GM12878 (cell line): ENCODE measurements at regions not wholly inside any gene's neighbourhood (a gene's known extent, or its start where the extent isn't known, plus 50 kb on each side); places are given as distances from the start of the nearest gene placed in this dataset.

Experiments
- CEBPB ChIP-seq, 2 experiments: fragments of 150-350 bp in 1 of 2; IDR thresholded peaks; 2 replicates each; pipeline ENCODE4 v1.6.1; 2012 to 2014; ENCODE audit warnings: low read depth in 2 of 2, low read length in 2 of 2, borderline replicate concordance in 1 of 2, inconsistent platforms in 1 of 2
- CREB1 ChIP-seq: IDR thresholded peaks from 2 replicates; pipeline ENCODE4 v1.6.1; 2012; ENCODE audit warnings: low read depth, mild to moderate bottlenecking, inconsistent platforms
- CTCF ChIP-seq, 3 experiments: IDR thresholded peaks in 2 of 3; conservative IDR thresholded peaks in 1 of 3; 2 replicates each; pipeline ENCODE4 v1.5.1; 2011; ENCODE audit warnings: low read depth in 3 of 3, low read length in 3 of 3, mild to moderate bottlenecking in 3 of 3, control low read depth in 2 of 3, moderate library complexity in 2 of 3, inconsistent platforms in 1 of 3, mixed read lengths in 1 of 3; ENCODE audit not compliant: control insufficient read depth in 2 of 3, insufficient read depth in 1 of 3; ENCODE audit errors: extremely low read depth in 1 of 3
- ESRRA ChIP-seq: IDR thresholded peaks from 2 replicates; pipeline ENCODE4 v1.6.1; 2012; ENCODE audit warnings: mild to moderate bottlenecking, low read length, improper control_type of control experiment
- ETV6 ChIP-seq, 2 experiments: fragments of 450-650 bp in 1 of 2; IDR thresholded peaks in 1 of 2; conservative IDR thresholded peaks in 1 of 2; 2 replicates each; pipeline ENCODE4 v1.6.1; 2014; ENCODE audit warnings: antibody characterized with exemption in 1 of 2, borderline replicate concordance in 1 of 2, low read depth in 1 of 2, mild to moderate bottlenecking in 1 of 2, moderate library complexity in 1 of 2
- EZH2 ChIP-seq: IDR thresholded peaks from 2 replicates; pipeline ENCODE4 v1.6.1; 2012; ENCODE audit warnings: low read depth, mild to moderate bottlenecking, control low read depth, inconsistent platforms, low read length, borderline replicate concordance; ENCODE audit not compliant: control insufficient read depth
- HCFC1 ChIP-seq: fragments of 150-350 bp; IDR thresholded peaks from 2 replicates; pipeline ENCODE4 v1.6.1; 2014; ENCODE audit warnings: low read length
- NR2F1 ChIP-seq: fragments of 450-650 bp; conservative IDR thresholded peaks from 2 replicates; pipeline ENCODE4 v1.6.1; 2017; ENCODE audit warnings: mild to moderate bottlenecking
- NRF1 ChIP-seq: conservative IDR thresholded peaks from 2 replicates; pipeline ENCODE4 v1.6.1; 2011; ENCODE audit warnings: mild to moderate bottlenecking, low read depth, low read length, improper control_type of control experiment
- RAD21 ChIP-seq: IDR thresholded peaks from 2 replicates; pipeline ENCODE4 v1.6.1; 2011; ENCODE audit warnings: mild to moderate bottlenecking, low read depth, low read length, moderate library complexity; ENCODE audit not compliant: insufficient read depth
- TARDBP ChIP-seq: IDR thresholded peaks from 2 replicates; pipeline ENCODE4 v1.6.1; 2016; ENCODE audit warnings: borderline replicate concordance
- ZZZ3 ChIP-seq: IDR thresholded peaks from 2 replicates; pipeline ENCODE4 v1.6.1; 2011; ENCODE audit warnings: low read depth; ENCODE audit not compliant: control insufficient read depth, insufficient read length

- TF ChIP-seq TARDBP (no peak), RAD21 (no peak), CEBPB (IDR thresholded peaks at IDR 0.05; ENCODE audit: borderline replicate concordance in 1 of 2, low read depth in 2 of 2, low read length in 2 of 2) (no peak), ZZZ3 (no peak), ETV6 (conservative IDR thresholded peaks at IDR 0.05 in 1 of 2, IDR thresholded peaks at IDR 0.05 in 1 of 2; ENCODE audit: borderline replicate concordance in 1 of 2, low read depth in 1 of 2) (no peak), CREB1 (no peak), HCFC1 (no peak), CTCF (IDR thresholded peaks at IDR 0.05 in 2 of 3, conservative IDR thresholded peaks at IDR 0.05 in 1 of 3; ENCODE audit: control insufficient read depth in 2 of 3, extremely low read depth in 1 of 3, insufficient read depth in 1 of 3, low read depth in 3 of 3, low read length in 3 of 3) (no peak), ESRRA (no peak), NR2F1 (no peak), NRF1 (no peak), EZH2 (no peak)
These were observed 99.0 kb downstream of the ZNF281 start for GRCh38 chr1:200310824-200311223.
